RPMI8226 (cell line): ENCODE measurements at regions not wholly inside any gene's neighbourhood (a gene's known extent, or its start where the extent isn't known, plus 50 kb on each side); places are given as distances from the start of the nearest gene placed in this dataset.

Experiments used
- DNase-seq: peaks from one replicate; pipeline ENCODE4 v3.0.0-alpha.2; 2015

GRCh38 chr1:90486996-90487395 is 230.1 kb downstream of the BARHL2 start:
- DNase-seq, result no peak

- DNase-seq, result no peak
Measured at GRCh38 chr1:90486134-90486824, 230.8 kb downstream of the BARHL2 start.

DNA sequence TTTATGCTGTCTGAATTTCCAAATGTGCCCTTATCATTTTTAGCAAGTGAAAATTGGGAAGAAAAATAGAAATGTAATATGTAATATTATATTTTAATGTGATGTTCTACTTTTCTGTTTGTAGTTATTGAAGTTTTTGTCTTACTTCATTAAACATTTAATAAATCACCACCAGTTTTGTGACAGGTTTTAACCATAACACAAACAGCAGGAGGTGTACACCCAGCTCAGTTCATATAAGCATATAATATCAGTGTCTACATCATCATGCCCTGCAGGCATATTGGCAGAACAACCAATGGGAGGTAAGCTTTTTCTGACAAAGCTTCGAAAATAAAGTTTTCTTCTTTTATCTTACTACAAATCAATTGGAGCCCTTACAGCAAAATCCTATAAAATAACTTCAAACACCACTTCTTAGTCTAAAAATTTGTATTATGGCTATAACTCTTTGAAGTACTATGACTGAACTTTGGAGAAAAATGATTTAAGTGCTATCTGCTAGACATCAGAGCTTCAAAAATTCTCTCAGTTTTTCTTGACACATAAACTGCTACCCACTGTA is 236.7 kb downstream of the BARHL2 start:
- DNase-seq, result no peak

DNA sequence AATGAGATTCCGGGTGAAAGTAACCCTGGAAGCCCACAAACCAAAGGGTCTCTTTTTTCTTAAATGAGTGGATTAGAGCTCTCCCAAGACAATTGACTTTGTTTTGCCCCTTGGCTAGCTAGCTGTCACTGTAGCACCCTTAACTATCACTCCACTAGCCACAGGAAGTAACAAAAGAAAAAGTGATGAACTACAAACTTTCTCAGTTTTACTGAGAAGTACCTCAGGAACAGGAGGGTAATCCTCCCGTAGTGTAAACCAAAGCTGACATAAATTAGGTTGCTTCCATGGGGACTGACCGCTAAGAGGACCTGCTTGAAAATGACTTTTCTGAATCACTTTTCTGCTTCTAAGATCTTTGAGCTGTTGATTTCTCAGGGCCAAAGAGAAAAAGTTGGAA is 240.1 kb downstream of the BARHL2 start:
- DNase-seq, result no peak

DNA sequence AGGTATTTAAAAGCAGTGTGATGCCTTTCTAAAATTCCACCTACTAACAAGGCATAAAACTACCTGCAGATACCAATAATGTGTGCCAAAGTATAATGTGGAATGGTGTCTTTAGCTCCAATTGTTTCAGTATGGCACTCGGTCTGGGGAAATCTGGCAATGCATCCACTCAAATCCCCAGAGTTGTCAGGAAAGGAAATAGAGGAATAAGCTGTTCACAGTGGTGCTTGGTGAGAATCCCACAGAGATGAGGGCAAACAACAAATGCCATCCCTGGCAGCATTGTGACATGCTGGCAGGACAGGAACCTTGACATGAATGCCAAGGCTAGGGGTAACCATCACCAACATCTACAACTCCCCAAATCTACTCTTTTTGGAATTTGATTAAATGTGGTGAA is 240.7 kb downstream of the BARHL2 start:
- DNase-seq, result no peak

- DNase-seq, result no peak
Measured at GRCh38 chr1:90475631-90476030, 241.5 kb downstream of the BARHL2 start.

GRCh38 chr1:90474731-90475130 is 242.4 kb downstream of the BARHL2 start:
- no peak for DNase-seq

DNA sequence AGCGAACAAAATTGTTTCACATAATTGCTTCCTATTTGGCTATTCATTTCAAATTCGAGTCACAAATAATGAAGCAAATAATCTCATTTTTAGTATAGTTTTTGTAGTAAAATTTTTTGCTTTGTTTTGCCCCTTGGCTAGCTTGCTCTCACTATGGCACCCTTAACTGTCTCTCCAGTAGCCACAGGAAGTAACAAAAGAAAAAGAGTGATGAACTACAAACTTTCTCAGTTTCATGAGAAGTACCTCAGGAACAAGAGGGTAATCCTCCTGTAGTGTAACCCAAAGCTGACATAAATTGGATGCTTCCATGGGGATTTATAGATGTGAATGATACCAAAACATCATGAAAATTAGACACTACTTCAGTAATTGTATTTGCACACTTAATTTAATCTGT is 242.9 kb downstream of the BARHL2 start:
- no peak for DNase-seq

DNA sequence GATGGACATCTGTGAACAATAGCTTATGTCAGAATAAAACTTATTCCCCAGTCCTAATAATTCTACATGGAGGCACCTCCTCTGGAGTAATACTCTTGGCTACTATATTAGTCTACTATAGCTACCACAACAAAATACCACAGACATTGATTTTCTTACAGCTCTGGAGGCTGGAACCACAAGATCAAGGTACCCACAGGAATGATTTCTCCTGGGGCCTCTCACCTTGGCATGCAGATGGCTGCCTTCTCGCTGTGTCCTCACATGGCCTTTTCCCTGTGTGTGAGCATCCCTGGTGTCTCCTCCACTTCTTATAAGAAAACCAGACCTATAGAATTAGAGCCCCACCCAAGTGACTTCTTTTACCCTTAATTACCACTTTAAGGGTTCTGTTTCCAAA is 244.3 kb downstream of the BARHL2 start:
- no peak for DNase-seq

DNA sequence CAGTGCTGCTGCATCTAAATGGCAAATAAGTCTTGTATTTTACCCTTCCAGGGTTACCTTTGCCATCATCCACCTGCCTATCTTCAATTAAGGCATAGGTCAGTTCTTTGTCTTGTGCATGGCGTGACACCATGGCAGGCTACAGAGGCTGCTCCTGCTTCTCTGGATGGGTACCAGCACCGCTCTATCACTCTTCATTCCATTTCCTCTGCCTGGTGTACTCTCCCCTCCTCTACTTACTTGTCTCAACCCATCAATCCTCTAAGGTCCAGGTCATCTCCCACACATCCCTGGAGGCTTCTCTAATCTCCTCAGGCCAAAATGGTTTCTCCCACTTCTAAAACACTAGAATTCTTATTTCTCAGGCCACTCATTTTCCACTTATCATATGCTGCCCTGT is 257.5 kb downstream of the BARHL2 start:
- no peak for DNase-seq

DNA sequence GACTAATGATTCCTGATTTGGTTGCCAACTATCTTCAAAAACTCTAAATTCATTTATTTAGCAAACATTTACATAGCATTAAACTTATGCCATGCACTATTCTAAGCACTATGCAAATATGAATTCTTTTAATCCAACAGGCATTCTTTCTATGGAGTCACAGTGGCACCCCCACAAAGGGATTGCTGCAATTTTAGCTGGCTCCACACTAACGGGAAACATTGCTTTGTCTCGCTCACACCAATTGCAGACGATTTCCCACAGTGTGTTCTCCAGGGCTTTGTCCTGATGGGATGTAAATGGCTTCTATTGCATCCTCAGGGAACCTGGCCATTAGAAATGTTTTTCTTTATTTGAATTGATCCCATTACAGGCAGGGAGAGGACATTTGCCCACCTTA is 259.1 kb downstream of the BARHL2 start:
- no peak for DNase-seq

DNA sequence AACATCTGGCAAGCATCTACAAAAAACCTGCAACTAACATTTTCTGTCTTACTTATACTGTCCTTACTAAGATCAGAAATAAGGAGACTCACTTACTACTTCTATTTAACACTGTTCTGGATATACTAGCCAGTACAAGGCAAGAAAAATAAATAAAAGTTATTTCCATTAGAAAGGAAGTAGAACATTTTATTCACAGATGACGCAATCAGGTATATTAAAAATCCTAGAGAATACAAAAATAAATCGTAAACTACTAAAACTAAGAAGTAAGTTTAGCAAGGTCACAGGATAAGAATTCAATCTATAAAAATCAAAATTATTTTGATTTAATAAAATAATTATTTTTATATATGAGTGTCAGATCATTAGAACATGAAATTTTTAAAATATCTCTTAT is 264.6 kb downstream of the BARHL2 start:
- DNase-seq, result no peak

GRCh38 chr1:90443354-90443753 is 273.7 kb downstream of the BARHL2 start:
- DNase-seq, result no peak

GRCh38 chr1:90435351-90435750 is 281.8 kb downstream of the BARHL2 start:
- DNase-seq, result no peak

- no peak for DNase-seq
Measured at GRCh38 chr1:90434460-90434859, 282.6 kb downstream of the BARHL2 start.

DNA sequence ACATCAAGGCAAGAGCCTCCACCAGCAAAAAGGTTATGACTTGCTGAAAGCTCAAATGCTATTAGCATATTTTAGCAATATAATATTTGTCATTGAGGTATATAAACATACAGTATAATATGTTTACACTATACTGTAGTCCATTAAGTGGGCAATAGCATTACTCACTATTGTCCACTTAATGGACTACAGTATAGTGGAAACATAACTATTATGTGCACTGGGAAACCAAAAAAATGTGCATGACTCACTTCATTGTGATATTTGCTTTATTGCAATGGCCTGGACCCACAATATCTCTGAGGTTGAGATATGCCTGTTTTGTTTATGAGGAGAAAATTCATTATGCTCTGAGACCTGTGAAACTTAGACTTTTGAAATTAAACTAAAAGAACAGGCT is 300.0 kb downstream of the BARHL2 start:
- DNase-seq, result no peak

- DNase-seq, result no peak
Measured at GRCh38 chr1:90414201-90414600, 302.9 kb downstream of the BARHL2 start.

GRCh38 chr1:90413519-90413918 is 303.6 kb downstream of the BARHL2 start:
- DNase-seq, result no peak

GRCh38 chr1:90412563-90412962 is 304.5 kb downstream of the BARHL2 start:
- no peak for DNase-seq

DNA sequence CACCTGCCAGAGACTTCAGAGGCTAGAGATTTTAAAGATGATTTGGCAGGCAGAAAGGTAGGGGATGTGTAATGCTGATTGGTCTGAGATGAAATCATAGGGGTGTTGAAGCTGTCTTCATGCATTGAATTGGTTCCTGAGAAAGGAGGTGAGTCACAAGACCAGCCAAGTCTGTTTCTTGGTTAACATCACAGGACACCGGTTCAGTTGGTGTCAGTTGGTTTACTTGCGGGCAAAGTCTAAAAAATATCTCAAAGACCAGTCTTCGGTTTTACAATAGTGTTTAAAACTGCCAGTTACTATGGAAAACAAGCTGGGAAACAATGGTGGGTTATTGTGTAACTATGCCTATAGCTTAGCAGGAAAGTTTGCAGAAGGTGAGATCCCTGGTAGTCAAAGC is 305.9 kb downstream of the BARHL2 start:
- no peak for DNase-seq

DNA sequence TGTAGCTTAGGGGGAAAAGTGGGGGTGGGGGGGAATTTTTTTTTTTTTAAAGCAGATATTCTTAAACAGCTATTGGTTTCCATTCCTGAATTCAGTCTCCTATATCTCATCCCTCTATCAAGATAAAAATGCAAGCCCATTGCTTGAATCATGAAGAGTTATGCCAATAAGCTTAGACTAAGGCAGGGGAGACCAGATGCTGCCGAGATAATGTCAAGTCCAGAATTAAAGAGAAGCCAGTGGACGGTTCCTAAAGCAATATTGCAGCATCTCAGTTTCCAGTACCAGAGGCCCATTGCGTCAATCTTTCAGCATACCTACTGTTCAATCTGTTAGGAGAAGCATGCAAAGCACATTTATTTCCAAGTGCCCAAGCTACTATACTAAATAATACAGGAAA is 309.4 kb downstream of the BARHL2 start:
- no peak for DNase-seq

DNA sequence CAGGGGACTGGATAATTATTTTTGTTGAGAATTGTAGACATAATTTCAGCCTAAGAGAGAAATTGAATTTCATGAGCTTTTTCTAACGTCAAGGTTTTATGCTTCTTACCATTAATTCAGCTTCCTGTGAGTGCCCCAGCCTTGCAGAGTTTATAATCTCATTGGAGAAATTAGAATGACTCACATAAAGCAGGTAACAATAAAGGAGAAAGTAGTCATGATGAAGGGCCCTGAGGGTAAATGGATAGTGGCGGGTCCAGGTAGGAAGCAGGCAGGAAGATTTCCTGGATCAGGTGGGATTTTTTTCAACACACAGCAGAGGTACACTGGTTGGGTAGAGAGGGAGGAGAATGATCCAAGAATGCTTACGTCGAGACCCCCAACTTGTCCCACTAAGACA is 311.4 kb downstream of the BARHL2 start:
- DNase-seq, result no peak

DNA sequence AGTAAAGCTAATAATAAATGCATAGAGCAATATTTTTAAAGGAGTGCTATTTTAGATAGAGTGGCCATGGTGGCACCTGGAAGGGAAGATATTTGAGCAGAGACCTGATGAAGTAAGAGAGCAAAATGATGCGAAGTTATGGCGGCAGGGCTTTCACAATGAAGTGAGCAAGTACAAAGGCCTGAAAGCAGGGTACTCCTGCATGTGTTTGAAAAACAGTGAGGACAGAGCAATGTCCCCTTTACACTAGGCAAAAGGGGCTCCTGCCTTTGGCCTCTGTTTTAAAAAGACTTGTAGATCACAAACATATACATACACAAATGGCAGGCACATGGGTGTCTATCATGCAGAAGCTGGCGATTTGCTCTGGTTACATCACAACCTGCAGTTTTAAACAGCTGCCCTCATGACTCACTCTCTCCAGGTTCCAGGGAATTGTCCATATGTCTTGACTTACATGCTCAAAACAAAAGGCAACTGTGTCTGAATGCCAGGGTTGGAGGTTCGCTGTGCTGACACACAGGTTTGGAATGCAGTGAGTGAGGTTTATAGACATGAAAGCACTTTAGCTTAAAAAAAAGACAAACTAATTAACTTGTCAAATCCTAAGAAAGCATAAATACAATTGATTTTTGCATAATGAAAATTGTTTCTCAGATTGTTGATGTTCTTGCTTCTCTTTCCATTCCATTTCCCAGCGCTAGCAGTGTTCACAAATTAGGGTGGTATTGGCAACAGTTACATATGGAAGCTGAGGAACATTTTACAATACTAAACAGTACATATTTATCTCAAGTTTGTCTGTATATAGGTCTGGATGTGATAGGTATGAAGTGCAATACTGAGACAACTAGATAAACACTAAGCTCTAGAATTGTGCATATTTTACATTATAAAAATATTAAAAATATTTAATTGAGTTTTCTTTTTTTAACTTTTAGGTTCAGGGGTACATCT is 313.9 kb downstream of the BARHL2 start:
- no peak for DNase-seq

GRCh38 chr1:90400131-90400530 is 317.0 kb downstream of the BARHL2 start:
- DNase-seq, result no peak
